ENCODE measurements at regions not wholly inside any gene's neighbourhood (a gene's known extent, or its start where the extent isn't known, plus 50 kb on each side); places are given as distances from the start of the nearest gene placed in this dataset.

DNA sequence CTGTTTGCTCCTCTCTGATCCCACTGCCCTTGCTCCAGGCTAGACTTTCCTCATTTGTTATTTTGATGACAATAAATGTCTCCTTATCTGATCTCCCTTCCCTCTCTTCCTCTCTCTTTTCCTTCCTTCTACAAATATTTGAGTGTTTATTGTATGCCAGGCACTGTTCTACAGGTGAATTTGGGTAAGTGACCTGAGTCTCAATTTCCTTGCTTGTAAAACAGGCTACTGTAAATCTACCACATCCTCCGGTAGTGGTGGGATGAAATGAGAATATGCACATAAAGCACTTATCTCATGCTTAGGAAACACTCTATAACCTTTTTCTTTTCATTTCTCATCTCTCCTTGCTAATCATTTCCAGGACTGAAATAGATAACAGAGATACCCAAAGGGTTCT, 86.4 kb downstream of the HMHB1 start:
- no peak overlapping the region for H3K27ac ChIP-seq
- TF ChIP-seq, protein P1, sequence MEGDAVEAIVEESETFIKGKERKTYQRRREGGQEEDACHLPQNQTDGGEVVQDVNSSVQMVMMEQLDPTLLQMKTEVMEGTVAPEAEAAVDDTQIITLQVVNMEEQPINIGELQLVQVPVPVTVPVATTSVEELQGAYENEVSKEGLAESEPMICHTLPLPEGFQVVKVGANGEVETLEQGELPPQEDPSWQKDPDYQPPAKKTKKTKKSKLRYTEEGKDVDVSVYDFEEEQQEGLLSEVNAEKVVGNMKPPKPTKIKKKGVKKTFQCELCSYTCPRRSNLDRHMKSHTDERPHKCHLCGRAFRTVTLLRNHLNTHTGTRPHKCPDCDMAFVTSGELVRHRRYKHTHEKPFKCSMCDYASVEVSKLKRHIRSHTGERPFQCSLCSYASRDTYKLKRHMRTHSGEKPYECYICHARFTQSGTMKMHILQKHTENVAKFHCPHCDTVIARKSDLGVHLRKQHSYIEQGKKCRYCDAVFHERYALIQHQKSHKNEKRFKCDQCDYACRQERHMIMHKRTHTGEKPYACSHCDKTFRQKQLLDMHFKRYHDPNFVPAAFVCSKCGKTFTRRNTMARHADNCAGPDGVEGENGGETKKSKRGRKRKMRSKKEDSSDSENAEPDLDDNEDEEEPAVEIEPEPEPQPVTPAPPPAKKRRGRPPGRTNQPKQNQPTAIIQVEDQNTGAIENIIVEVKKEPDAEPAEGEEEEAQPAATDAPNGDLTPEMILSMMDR (IDR thresholded peaks at IDR 0.05) = no peak
- TF ChIP-seq ZFX (IDR thresholded peaks at IDR 0.05; ENCODE audit: borderline replicate concordance) = no peak

DNA sequence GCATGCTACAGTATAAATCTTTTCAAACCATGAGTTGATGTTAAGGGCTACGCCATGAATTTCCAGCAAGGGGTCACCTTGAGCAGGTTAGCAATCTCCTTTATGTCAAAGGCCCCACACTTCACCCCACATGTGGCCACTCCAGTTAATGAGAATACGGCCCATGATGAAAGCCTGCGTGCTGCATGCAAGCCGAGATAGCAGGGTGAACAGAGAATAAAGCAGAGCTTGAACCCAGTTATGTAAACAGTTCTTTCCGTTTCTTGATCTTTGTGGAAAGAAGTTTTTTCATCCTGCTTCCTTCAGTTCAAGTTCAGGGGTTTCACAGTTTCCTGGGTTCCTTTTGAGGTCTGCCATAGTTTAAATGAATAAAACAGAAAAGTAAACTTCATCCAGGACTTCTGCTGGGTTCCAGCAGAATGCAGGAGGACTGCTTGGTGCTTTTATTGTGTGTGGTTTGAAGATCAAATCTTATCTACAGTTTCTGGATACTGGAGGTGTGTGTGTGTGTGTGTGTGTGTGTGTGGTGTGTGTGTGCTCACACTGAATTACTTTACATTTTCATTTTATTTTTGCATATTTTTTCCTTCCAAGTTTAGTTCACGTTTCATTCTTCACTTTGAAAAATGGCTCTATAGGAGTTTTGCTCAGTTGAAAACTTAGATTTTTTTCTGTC, 87.1 kb downstream of the HMHB1 start:
- no peak overlapping the region for H3K27ac ChIP-seq
- TF ChIP-seq ZFX (IDR thresholded peaks at IDR 0.05; ENCODE audit: borderline replicate concordance) = no peak
- TF ChIP-seq, protein P1 (IDR thresholded peaks at IDR 0.05) = no peak

DNA sequence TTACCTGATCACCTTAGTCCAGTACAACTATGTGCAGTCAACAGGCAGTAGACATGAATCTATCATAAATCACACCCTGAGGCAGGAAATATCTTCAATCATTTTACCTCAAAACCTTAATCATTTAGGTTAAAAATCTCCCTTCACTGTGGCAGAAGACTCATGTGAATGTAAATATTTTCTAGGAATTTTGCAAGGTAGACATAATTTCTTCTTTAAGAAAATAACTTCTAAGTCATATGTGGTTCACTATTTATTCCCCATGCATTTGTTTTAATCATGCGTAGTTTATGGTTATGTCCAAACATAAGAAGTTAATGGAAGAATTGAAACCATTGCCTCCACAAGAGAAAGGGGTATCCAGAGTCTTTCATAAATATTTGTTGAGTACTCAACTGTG, 97.0 kb downstream of the HMHB1 start:
- TF ChIP-seq ZFX (IDR thresholded peaks at IDR 0.05; ENCODE audit: borderline replicate concordance) = no peak
- TF ChIP-seq, protein P1 (IDR thresholded peaks at IDR 0.05) = no peak
- no peak overlapping the region for H3K27ac ChIP-seq

DNA sequence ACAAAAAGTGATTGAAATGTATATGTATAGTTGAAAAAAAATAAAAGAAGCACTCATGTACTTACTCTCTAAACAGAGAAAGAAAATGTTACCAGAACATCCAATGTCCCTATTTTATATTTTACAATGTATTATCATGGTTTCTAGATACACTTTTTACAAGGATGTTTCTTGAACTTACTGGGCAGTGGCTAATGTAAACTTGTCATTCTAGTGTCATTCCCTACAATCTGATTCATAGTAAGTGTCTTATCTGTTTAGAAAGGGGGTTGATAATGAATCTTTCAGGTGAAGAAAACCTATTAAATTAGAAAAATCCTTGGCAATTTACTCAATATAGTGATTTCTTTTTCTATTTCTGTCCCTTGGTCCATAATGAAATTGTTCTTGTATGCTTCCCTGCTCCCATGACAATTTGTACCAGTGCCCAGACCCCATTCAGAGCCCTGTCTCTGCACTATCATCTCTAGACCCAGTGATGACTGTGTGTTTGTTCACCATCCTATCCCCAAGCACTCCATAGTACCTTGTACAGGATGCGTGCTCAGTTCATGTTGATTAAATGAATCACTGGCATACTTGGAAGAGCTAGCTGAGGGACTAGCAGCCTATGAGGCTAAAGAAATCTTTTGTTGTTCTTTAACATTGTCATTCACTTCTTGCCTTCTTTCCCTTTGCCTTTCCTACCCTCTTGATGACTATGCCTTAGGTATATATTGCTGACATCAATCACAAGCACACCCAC, 101.2 kb downstream of the HMHB1 start:
- H3K27ac ChIP-seq = no peak overlapping the region
- TF ChIP-seq ZFX (IDR thresholded peaks at IDR 0.05; ENCODE audit: borderline replicate concordance) = no peak
- TF ChIP-seq, protein P1 (IDR thresholded peaks at IDR 0.05) = no peak

DNA sequence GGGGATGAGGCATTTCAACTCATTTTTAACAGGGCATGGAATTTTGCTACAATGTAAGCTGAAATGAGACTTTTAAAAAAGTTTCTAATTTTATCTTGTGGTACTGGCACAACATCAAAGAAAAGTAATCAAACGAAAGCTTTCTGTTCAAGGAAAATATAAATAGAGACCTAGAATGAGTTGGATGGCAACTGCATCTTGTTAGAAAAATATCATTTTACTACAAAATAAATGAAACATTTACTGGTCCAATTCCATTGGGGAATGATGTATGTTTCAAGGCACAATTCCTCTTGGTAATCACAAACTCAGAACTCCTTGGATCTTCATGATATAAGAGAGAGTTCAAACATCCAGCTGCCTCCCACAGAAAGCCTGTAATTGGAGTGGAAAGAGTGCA, 102.8 kb downstream of the HMHB1 start:
- TF ChIP-seq, protein P1 (IDR thresholded peaks at IDR 0.05) = no peak
- TF ChIP-seq ZFX (IDR thresholded peaks at IDR 0.05; ENCODE audit: borderline replicate concordance) = no peak
- no peak overlapping the region for H3K27ac ChIP-seq

DNA sequence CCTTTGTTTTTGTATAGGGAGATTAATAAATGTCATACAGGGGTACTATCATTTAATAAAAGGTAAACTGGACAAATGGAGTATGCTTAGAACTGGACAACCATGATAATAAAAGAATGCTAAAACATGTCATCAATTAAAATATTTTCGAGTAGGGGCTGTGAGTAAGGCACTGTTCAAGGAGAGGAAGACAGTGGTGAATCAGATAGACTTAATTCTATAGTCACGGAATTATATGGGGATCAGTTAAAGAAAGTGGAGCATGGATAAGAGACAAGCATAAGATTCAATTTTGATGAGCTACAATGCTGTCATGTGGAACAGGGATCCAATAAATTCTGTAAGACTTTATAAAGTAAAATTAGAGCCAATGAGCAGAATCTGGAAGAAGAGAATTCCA, 104.5 kb downstream of the HMHB1 start:
- H3K27ac ChIP-seq = no peak overlapping the region
- TF ChIP-seq, protein P1 (IDR thresholded peaks at IDR 0.05) = no peak

DNA sequence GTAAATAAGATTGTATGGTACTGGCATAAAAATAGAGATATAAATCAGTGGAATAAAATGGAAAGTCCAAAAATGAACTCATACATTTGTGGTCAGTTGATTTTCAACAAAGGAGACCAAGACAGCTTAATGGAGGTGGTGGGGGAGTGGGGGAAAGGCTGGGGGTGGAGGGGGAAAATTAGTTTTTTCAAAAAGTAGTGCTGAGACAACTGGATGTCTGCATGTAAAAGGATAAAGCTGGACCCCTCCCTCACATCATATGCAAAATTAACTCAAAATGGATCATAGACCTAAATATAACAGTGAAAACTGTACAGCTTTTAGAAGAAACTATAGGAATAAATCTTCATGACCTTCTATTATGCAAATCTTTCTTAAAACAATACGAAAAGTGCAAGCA, 107.0 kb downstream of the HMHB1 start:
- no peak for TF ChIP-seq ZFX (IDR thresholded peaks at IDR 0.05; ENCODE audit: borderline replicate concordance)
- TF ChIP-seq, protein P1 (IDR thresholded peaks at IDR 0.05) = no peak
- H3K27ac ChIP-seq = no peak overlapping the region

Measured in 22Rv1 (cell line).